T-helper 2 cell treated with Interferon-gamma antibody and Interleukin-4, amounts not matched to agents 100 ng/mL and 5 ng/mL, for 36 hours (primary cell): ENCODE measurements at regions not wholly inside any gene's neighbourhood (a gene's known extent, or its start where the extent isn't known, plus 50 kb on each side); places are given as distances from the start of the nearest gene placed in this dataset.

Source experiments
- intact Hi-C: fragments of 100-400 bp; cut with micrococcal nuclease; formaldehyde crosslinking; loops from one replicate; pipeline ENCODE4 v1.15.1; 2023

GRCh38 chr2:172153156-172153555 lies 50.5 kb upstream of the DLX2 start:
- intact Hi-C loops = no loop called here

GRCh38 chr2:172153757-172154156 lies 51.1 kb upstream of the DLX2 start:
- intact Hi-C loops = no loop called here

- intact Hi-C loops = no loop called here
Measured at GRCh38 chr2:172155752-172156151, 53.1 kb upstream of the DLX2 start.

GRCh38 chr2:172160839-172161238 lies 58.1 kb upstream of the DLX2 start:
- intact Hi-C loops = no loop called here

- intact Hi-C loops = no loop called here
Measured at GRCh38 chr2:172162225-172162733, 59.6 kb upstream of the DLX2 start.

- intact Hi-C loops = no loop called here
Measured at GRCh38 chr2:172162739-172163336, 60.1 kb upstream of the DLX2 start.

- intact Hi-C loops = no loop called here
Measured at GRCh38 chr2:172168917-172169346, 66.2 kb upstream of the DLX2 start.

GRCh38 chr2:172169611-172170010 lies 66.9 kb upstream of the DLX2 start:
- intact Hi-C loops = no loop called here

- intact Hi-C loops = loop anchor here (1.0 kb wide), 1 partner anchor 293 kb away; no protein-coding TSS in a partner anchor
Measured at GRCh38 chr2:172172513-172173173, 69.9 kb upstream of the DLX2 start.

- intact Hi-C loops = no loop called here
Measured at GRCh38 chr2:172173174-172173706, 70.5 kb upstream of the DLX2 start.

GRCh38 chr2:172177581-172177980 lies 74.9 kb upstream of the DLX2 start:
- intact Hi-C loops = no loop called here

GRCh38 chr2:172177996-172178395 lies 75.3 kb upstream of the DLX2 start:
- intact Hi-C loops = no loop called here

- intact Hi-C loops = no loop called here
Measured at GRCh38 chr2:172179045-172179701, 76.5 kb upstream of the DLX2 start.

- intact Hi-C loops = no loop called here
Measured at GRCh38 chr2:172181840-172182239, 79.1 kb upstream of the DLX2 start.

- intact Hi-C loops = no loop called here
Measured at GRCh38 chr2:172182624-172183023, 79.9 kb upstream of the DLX2 start.

- intact Hi-C loops = no loop called here
Measured at GRCh38 chr2:172193331-172194089, 90.8 kb upstream of the DLX2 start.

- intact Hi-C loops = no loop called here
Measured at GRCh38 chr2:172195836-172196376, 93.2 kb upstream of the DLX2 start.

- intact Hi-C loops = no loop called here
Measured at GRCh38 chr2:172196768-172197431, 94.2 kb upstream of the DLX2 start.

GRCh38 chr2:172198361-172198760 lies 95.7 kb upstream of the DLX2 start:
- intact Hi-C loops = no loop called here

- intact Hi-C loops = no loop called here
Measured at GRCh38 chr2:172198908-172199307, 96.2 kb upstream of the DLX2 start.
